ENCODE measurements at regions not wholly inside any gene's neighbourhood (a gene's known extent, or its start where the extent isn't known, plus 50 kb on each side); places are given as distances from the start of the nearest gene placed in this dataset.

GRCh38 chr4:54818481-54818880, 160.7 kb downstream of the KIT start:
- WGBS, 5 donors, result 68 to 83% (median 77%) methylated on average over 5 of the region's 5 CpGs
- Histone ChIP-seq H3K4me1 (no peaks in the 10 kb centered on the region), H3K9me3 (peaks cover 0 to 7% (median 1%) of the 10 kb centered on the region in 8 donors), H3K27ac (no peak overlapping the region), H3K4me3 (no peak overlapping the region), H3K27me3 (replicated peaks in 1 of 7) (no peaks in the 10 kb centered on the region), H3K36me3 (no peaks in the 10 kb centered on the region)
- TF ChIP-seq POLR2A (IDR thresholded peaks at IDR 0.05) (no peak), POLR2AphosphoS5 (IDR thresholded peaks at IDR 0.05) (no peak)
- DNase-seq, result no peak
- intact Hi-C loops (cut with DNase I; ENCODE audit: low total_unique reads), result no loop called here

GRCh38 chr4:54813674-54814073, 155.9 kb downstream of the KIT start:
- TF ChIP-seq CTCF (IDR thresholded peaks at IDR 0.05 in 8 of 11, conservative IDR thresholded peaks at IDR 0.05 in 3 of 11), result no peak
- no peak for TF ChIP-seq POLR2AphosphoS5 (IDR thresholded peaks at IDR 0.05)
- no peak for TF ChIP-seq POLR2A (IDR thresholded peaks at IDR 0.05)
- no peak for DNase-seq
- no peaks in the 10 kb centered on the region for H3K27me3 ChIP-seq (replicated peaks in 1 of 7)
- no peak overlapping the region for H3K27ac ChIP-seq
- H3K4me1 ChIP-seq, result no peaks in the 10 kb centered on the region
- WGBS, 5 donors, result 82 to 89% (median 88%) methylated on average over 7 of the region's 7 CpGs
- no peak overlapping the region for H3K4me3 ChIP-seq
- no peaks in the 10 kb centered on the region for H3K36me3 ChIP-seq
- peaks cover 0 to 24% (median 9%) of the 10 kb centered on the region in 8 donors for H3K9me3 ChIP-seq
- intact Hi-C loops (cut with DNase I; ENCODE audit: low total_unique reads), result no loop called here

GRCh38 chr4:54806351-54806750, 148.6 kb downstream of the KIT start:
- Histone ChIP-seq H3K27ac (no peak overlapping the region), H3K4me1 (no peaks in the 10 kb centered on the region), H3K4me3 (no peak overlapping the region), H3K27me3 (replicated peaks in 1 of 7) (peaks cover 0 to 6% (median 0%) of the 10 kb centered on the region in 7 donors), H3K36me3 (no peaks in the 10 kb centered on the region), H3K9me3 (peaks cover 0 to 18% (median 8%) of the 10 kb centered on the region in 8 donors)
- no peak for DNase-seq
- intact Hi-C loops (cut with DNase I; ENCODE audit: low total_unique reads), result no loop called here
- TF ChIP-seq CTCF (IDR thresholded peaks at IDR 0.05 in 8 of 11, conservative IDR thresholded peaks at IDR 0.05 in 3 of 11) (no peak), POLR2A (IDR thresholded peaks at IDR 0.05) (no peak), POLR2AphosphoS5 (IDR thresholded peaks at IDR 0.05) (no peak)

- H3K4me1 ChIP-seq, result no peaks in the 10 kb centered on the region
- H3K9me3 ChIP-seq, result peaks cover 0 to 16% (median 6%) of the 10 kb centered on the region in 8 donors
- H3K36me3 ChIP-seq, result no peaks in the 10 kb centered on the region
- WGBS, 5 donors, result 85 to 97% (median 91%) methylated on average over 2 of the region's 2 CpGs
- peaks cover 0 to 3% (median 0%) of the 10 kb centered on the region in 7 donors for H3K27me3 ChIP-seq (replicated peaks in 1 of 7)
- no peak for DNase-seq
- no peak overlapping the region for H3K27ac ChIP-seq
- TF ChIP-seq POLR2A (IDR thresholded peaks at IDR 0.05), result no peak
- no peak for TF ChIP-seq CTCF (IDR thresholded peaks at IDR 0.05 in 8 of 11, conservative IDR thresholded peaks at IDR 0.05 in 3 of 11)
- no peak for TF ChIP-seq POLR2AphosphoS5 (IDR thresholded peaks at IDR 0.05)
- H3K4me3 ChIP-seq, result no peak overlapping the region
- intact Hi-C loops (cut with DNase I; ENCODE audit: low total_unique reads), result no loop called here
These were observed 144.6 kb downstream of the KIT start for GRCh38 chr4:54802336-54802735.
